ENCODE measurements at regions not wholly inside any gene's neighbourhood (a gene's known extent, or its start where the extent isn't known, plus 50 kb on each side); places are given as distances from the start of the nearest gene placed in this dataset.

- Histone ChIP-seq H3K4me3 (no peak overlapping the region), H3K9me3 (replicated peaks in 1 of 3) (no peaks in the 10 kb centered on the region), H3K27ac (no peak overlapping the region), H3K4me1 (replicated peaks in 1 of 2) (no peaks in the 10 kb centered on the region), H3K36me3 (replicated peaks in 1 of 2) (no peaks in the 10 kb centered on the region), H3K27me3 (no peaks in the 10 kb centered on the region)
- DNase-seq, result no peak
- no peak for TF ChIP-seq CTCF (IDR thresholded peaks at IDR 0.05)
- intact Hi-C loops (cut with DNase I), result no loop called here
- WGBS, 4 donors, result 65 to 94% (median 77%) methylated on average over 1 of the region's 1 CpG
Observed at GRCh38 chr7:114354306-114354705, 60.3 kb upstream of the FOXP2 start.

GRCh38 chr7:114345494-114345893 is 69.1 kb upstream of the FOXP2 start:
- H3K4me3 ChIP-seq, result no peak overlapping the region
- intact Hi-C loops (cut with DNase I), result no loop called here
- 72 to 82% (median 77%) methylated on average over 2 of the region's 2 CpGs for WGBS, 4 donors
- no peak overlapping the region for H3K27ac ChIP-seq
- no peaks in the 10 kb centered on the region for H3K36me3 ChIP-seq (replicated peaks in 1 of 2)
- H3K4me1 ChIP-seq (replicated peaks in 1 of 2), result no peaks in the 10 kb centered on the region
- no peak for DNase-seq
- H3K9me3 ChIP-seq (replicated peaks in 1 of 3), result no peaks in the 10 kb centered on the region
- no peak for TF ChIP-seq CTCF (IDR thresholded peaks at IDR 0.05)
- no peak for TF ChIP-seq POLR2A (IDR thresholded peaks at IDR 0.05)
- H3K27me3 ChIP-seq, result no peaks in the 10 kb centered on the region

- Histone ChIP-seq H3K36me3 (replicated peaks in 1 of 2) (no peaks in the 10 kb centered on the region), H3K4me1 (replicated peaks in 1 of 2) (no peaks in the 10 kb centered on the region), H3K9me3 (replicated peaks in 1 of 3) (no peaks in the 10 kb centered on the region), H3K4me3 (no peak overlapping the region), H3K27ac (no peak overlapping the region), H3K27me3 (no peaks in the 10 kb centered on the region)
- no peak for TF ChIP-seq POLR2A (IDR thresholded peaks at IDR 0.05)
- TF ChIP-seq CTCF (IDR thresholded peaks at IDR 0.05), result no peak
- intact Hi-C loops (cut with DNase I), result no loop called here
- WGBS, 4 donors, result 82 to 89% (median 87%) methylated on average over 9 of the region's 9 CpGs
- no peak for DNase-seq
Observed at GRCh38 chr7:114343949-114344708, 70.5 kb upstream of the FOXP2 start.

GRCh38 chr7:114342431-114343179 is 72.0 kb upstream of the FOXP2 start:
- H3K4me3 ChIP-seq, result no peak overlapping the region
- no peaks in the 10 kb centered on the region for H3K4me1 ChIP-seq (replicated peaks in 1 of 2)
- no peaks in the 10 kb centered on the region for H3K36me3 ChIP-seq (replicated peaks in 1 of 2)
- intact Hi-C loops (cut with DNase I), result no loop called here
- 58 to 91% (median 80%) methylated on average over 1 of the region's 1 CpG for WGBS, 4 donors
- H3K9me3 ChIP-seq (replicated peaks in 1 of 3), result no peaks in the 10 kb centered on the region
- H3K27ac ChIP-seq, result no peak overlapping the region
- H3K27me3 ChIP-seq, result no peaks in the 10 kb centered on the region
- DNase-seq, result no peak
- no peak for TF ChIP-seq CTCF (IDR thresholded peaks at IDR 0.05)
- no peak for TF ChIP-seq POLR2A (IDR thresholded peaks at IDR 0.05)

Measured in adrenal gland (tissue), 9 donors.